GM19328 (cell line): ENCODE measurements at regions not wholly inside any gene's neighbourhood (a gene's known extent, or its start where the extent isn't known, plus 50 kb on each side); places are given as distances from the start of the nearest gene placed in this dataset.
"Not testable (repeated sequence)": the region's sequence is repeated elsewhere in the genome, so short reads cannot be mapped to it uniquely, and the experiment has no call there.

ENCODE experiments used
- ATAC-seq: cut with Tn5 transposase; IDR thresholded peaks from one replicate; pipeline ENCODE4 v1.9.1; 2021; ENCODE audit warnings: mild to moderate bottlenecking, moderate library complexity; ENCODE audit not compliant: unreplicated experiment

- ATAC-seq, result no peak
Measured at GRCh38 chr6:69489970-69490369, 306.8 kb downstream of the LMBRD1 start.

GRCh38 chr6:69487688-69488087 is 309.1 kb downstream of the LMBRD1 start:
- ATAC-seq, result no peak

- ATAC-seq, result no peak
Measured at GRCh38 chr6:69466979-69467570, 329.7 kb downstream of the LMBRD1 start.

- no peak for ATAC-seq
Measured at GRCh38 chr6:69465866-69466265, 330.9 kb downstream of the LMBRD1 start.

- no peak for ATAC-seq
Measured at GRCh38 chr6:69456086-69456485, 340.7 kb downstream of the LMBRD1 start.

GRCh38 chr6:69454619-69455018 is 342.2 kb downstream of the LMBRD1 start:
- ATAC-seq, result not testable (repeated sequence)

- not testable (repeated sequence) for ATAC-seq
Measured at GRCh38 chr6:69450493-69450892, 346.3 kb downstream of the LMBRD1 start.

- ATAC-seq, result no peak
Measured at GRCh38 chr6:69449887-69450286, 346.9 kb downstream of the LMBRD1 start.
